RWPE1 (cell line): ENCODE measurements at regions not wholly inside any gene's neighbourhood (a gene's known extent, or its start where the extent isn't known, plus 50 kb on each side); places are given as distances from the start of the nearest gene placed in this dataset.

Source experiments
- CTCF ChIA-PET: fragments of 350-600 bp; sonication (Branson Sonifier 250); formaldehyde crosslinking; extraction: SDS; loops from one replicate; lab custom pipeline; 2021; lab: Yijun Ruan, JAX
- POLR2A ChIA-PET: fragments of 400-600 bp; formaldehyde crosslinking; extraction: SDS; loops from one replicate; lab custom pipeline; 2020; ENCODE audit warnings: antibody characterized with exemption; ENCODE audit not compliant: low non-redundant PET; lab: Yijun Ruan, JAX
- DNase-seq: peaks from one replicate; pipeline ENCODE4 v3.0.0; 2012; ENCODE audit warnings: low spot score
- H3K27ac ChIP-seq: fragments of 450-650 bp; 2 replicates; pipeline ENCODE4 v1.5.1; 2017
- CTCF ChIP-seq: fragments of 450-650 bp; conservative IDR thresholded peaks from 2 replicates; pipeline ENCODE4 v1.5.1; 2017; ENCODE audit warnings: low read depth, mild to moderate bottlenecking

- TF ChIP-seq CTCF, result no peak
- DNase-seq, result no peak
- peak overlapping the region; percentile 18 for H3K27ac ChIP-seq
- CTCF ChIA-PET, result interaction anchor here (0.5 kb wide), 1 partner anchor 109 kb away, joined by 3 read pairs; no protein-coding TSS in a partner anchor
- POLR2A ChIA-PET, result no interaction called here
Observed at GRCh38 chr12:124487066-124487833, 80.2 kb downstream of the NCOR2 start.

GRCh38 chr12:124486346-124486963 lies 81.0 kb downstream of the NCOR2 start:
- DNase-seq, result no peak
- ChIA-PET POLR2A (no interaction called here), CTCF (no interaction called here)
- no peak for TF ChIP-seq CTCF
- H3K27ac ChIP-seq, result peak overlapping the region; percentile 18

GRCh38 chr12:124485371-124485770 lies 82.0 kb downstream of the NCOR2 start:
- ChIA-PET CTCF (interaction anchor here (0.5 kb wide), 1 partner anchor 439 kb away, joined by 5 read pairs; no protein-coding TSS in a partner anchor), POLR2A (no interaction called here)
- no peak for TF ChIP-seq CTCF
- H3K27ac ChIP-seq, result peak overlapping the region; percentile 18
- no peak for DNase-seq

- TF ChIP-seq CTCF, result no peak
- DNase-seq, result no peak
- CTCF ChIA-PET, result no interaction called here
- POLR2A ChIA-PET, result no interaction called here
- peak overlapping the region; percentile 38 for H3K27ac ChIP-seq
Observed at GRCh38 chr12:124484526-124484953, 82.9 kb downstream of the NCOR2 start.

- peak overlapping the region; percentile 38 for H3K27ac ChIP-seq
- POLR2A ChIA-PET, result interaction anchor here (0.6 kb wide), 1 partner anchor 136 kb away, joined by 4 read pairs; no protein-coding TSS in a partner anchor
- no peak for TF ChIP-seq CTCF
Observed at GRCh38 chr12:124484067-124484466, 83.3 kb downstream of the NCOR2 start.

GRCh38 chr12:124482901-124483799 lies 84.3 kb downstream of the NCOR2 start:
- TF ChIP-seq CTCF, result no peak
- no peak for DNase-seq
- CTCF ChIA-PET, result interaction anchor here (0.9 kb wide), 1 partner anchor 27 kb away, joined by 5 read pairs; no protein-coding TSS in a partner anchor
- peak overlapping the region; percentile 76 for H3K27ac ChIP-seq
- POLR2A ChIA-PET, result interaction anchor here (0.6 kb wide), 1 partner anchor 137 kb away, joined by 4 read pairs; no protein-coding TSS in a partner anchor

More at GRCh38 chr12:124484067-124484466, 83.3 kb downstream of the NCOR2 start:
- DNase-seq, result no peak
- CTCF ChIA-PET, result no interaction called here
